ENCODE measurements at regions not wholly inside any gene's neighbourhood (a gene's known extent, or its start where the extent isn't known, plus 50 kb on each side); places are given as distances from the start of the nearest gene placed in this dataset.

- H3K9me3 ChIP-seq (ENCODE audit: insufficient read depth, low read length, severe bottlenecking): peaks cover 17% of the 10 kb centered on the region
- no peak overlapping the region for H3K27ac ChIP-seq (ENCODE audit: low read length)
- H3K79me2 ChIP-seq (ENCODE audit: insufficient read depth, low read length): no peaks in the 10 kb centered on the region
- no peaks in the 10 kb centered on the region for H3K36me3 ChIP-seq (ENCODE audit: insufficient read depth, low read length)
- H3K27me3 ChIP-seq (ENCODE audit: insufficient read depth, low read length, poor library complexity): no peaks in the 10 kb centered on the region
- ATAC-seq (ENCODE audit: insufficient read depth, low read depth) (no peak), DNase-seq (no peak)
- no peaks in the 10 kb centered on the region for H4K20me1 ChIP-seq (ENCODE audit: insufficient read depth, low read length)
- H3K4me1 ChIP-seq (ENCODE audit: insufficient read depth, low read length): no peaks in the 10 kb centered on the region
- H3K4me3 ChIP-seq (ENCODE audit: low read depth in 1 of 2, low read length in 2 of 2): no peak overlapping the region
- H2AFZ ChIP-seq (ENCODE audit: low read depth, low read length): no peak overlapping the region
- TF ChIP-seq CTCF (IDR thresholded peaks at IDR 0.05; ENCODE audit: borderline replicate concordance, extremely low read depth, low read length, poor library complexity, severe bottlenecking): no peak
- no peak for TF ChIP-seq EZH2 (IDR thresholded peaks at IDR 0.05; ENCODE audit: borderline replicate concordance, low read depth, low read length, severe bottlenecking)
- no peak overlapping the region for H3K9ac ChIP-seq (ENCODE audit: low read depth, low read length)
- H3K4me2 ChIP-seq (ENCODE audit: insufficient read depth, low read length): no peak overlapping the region
These were observed 178.0 kb upstream of the AJAP1 start for GRCh38 chr1:4476394-4476793.

- H4K20me1 ChIP-seq (ENCODE audit: insufficient read depth, low read length): no peaks in the 10 kb centered on the region
- H3K4me2 ChIP-seq (ENCODE audit: insufficient read depth, low read length): no peak overlapping the region
- peaks cover 16% of the 10 kb centered on the region for H3K9me3 ChIP-seq (ENCODE audit: insufficient read depth, low read length, severe bottlenecking)
- H3K36me3 ChIP-seq (ENCODE audit: insufficient read depth, low read length): no peaks in the 10 kb centered on the region
- TF ChIP-seq EZH2 (IDR thresholded peaks at IDR 0.05; ENCODE audit: borderline replicate concordance, low read depth, low read length, severe bottlenecking) (no peak), CTCF (IDR thresholded peaks at IDR 0.05; ENCODE audit: borderline replicate concordance, extremely low read depth, low read length, poor library complexity, severe bottlenecking) (no peak)
- no peak overlapping the region for H3K27ac ChIP-seq (ENCODE audit: low read length)
- no peak for DNase-seq
- H3K4me1 ChIP-seq (ENCODE audit: insufficient read depth, low read length): no peaks in the 10 kb centered on the region
- H3K27me3 ChIP-seq (ENCODE audit: insufficient read depth, low read length, poor library complexity): no peaks in the 10 kb centered on the region
- no peak overlapping the region for H3K4me3 ChIP-seq (ENCODE audit: low read depth in 1 of 2, low read length in 2 of 2)
- no peak overlapping the region for H3K9ac ChIP-seq (ENCODE audit: low read depth, low read length)
- no peak overlapping the region for H2AFZ ChIP-seq (ENCODE audit: low read depth, low read length)
- H3K79me2 ChIP-seq (ENCODE audit: insufficient read depth, low read length): no peaks in the 10 kb centered on the region
- ATAC-seq (ENCODE audit: insufficient read depth, low read depth): no peak
These were observed 173.0 kb upstream of the AJAP1 start for GRCh38 chr1:4481451-4481850.

- Histone ChIP-seq H2AFZ (ENCODE audit: low read depth, low read length) (no peak overlapping the region), H3K4me3 (ENCODE audit: low read depth in 1 of 2, low read length in 2 of 2) (no peak overlapping the region), H3K4me1 (ENCODE audit: insufficient read depth, low read length) (no peaks in the 10 kb centered on the region), H3K9ac (ENCODE audit: low read depth, low read length) (no peak overlapping the region), H3K27me3 (ENCODE audit: insufficient read depth, low read length, poor library complexity) (no peaks in the 10 kb centered on the region), H3K79me2 (ENCODE audit: insufficient read depth, low read length) (no peaks in the 10 kb centered on the region), H4K20me1 (ENCODE audit: insufficient read depth, low read length) (no peaks in the 10 kb centered on the region), H3K36me3 (ENCODE audit: insufficient read depth, low read length) (no peaks in the 10 kb centered on the region), H3K4me2 (ENCODE audit: insufficient read depth, low read length) (no peak overlapping the region), H3K9me3 (ENCODE audit: insufficient read depth, low read length, severe bottlenecking) (peaks cover 13% of the 10 kb centered on the region), H3K27ac (ENCODE audit: low read length) (no peak overlapping the region)
- DNase-seq (no peak), ATAC-seq (ENCODE audit: insufficient read depth, low read depth) (no peak)
- no peak for TF ChIP-seq EZH2 (IDR thresholded peaks at IDR 0.05; ENCODE audit: borderline replicate concordance, low read depth, low read length, severe bottlenecking)
- TF ChIP-seq CTCF (IDR thresholded peaks at IDR 0.05; ENCODE audit: borderline replicate concordance, extremely low read depth, low read length, poor library complexity, severe bottlenecking): no peak
These were observed 171.9 kb upstream of the AJAP1 start for GRCh38 chr1:4482526-4482925.

All from DND-41 (cell line).